CD14-positive monocyte (primary cell): ENCODE measurements at regions not wholly inside any gene's neighbourhood (a gene's known extent, or its start where the extent isn't known, plus 50 kb on each side); places are given as distances from the start of the nearest gene placed in this dataset.

ENCODE experiments used
- DNase-seq, 3 donors: peaks; one replicate each; pipeline ENCODE4 v3.0.0-alpha.2; 2011 to 2022
- H2AFZ ChIP-seq: 2 replicates; pipeline ENCODE4 v1.6.0; 2012; ENCODE audit warnings: mild to moderate bottlenecking, low read depth, low read length, inconsistent platforms; ENCODE audit not compliant: insufficient read depth, poor library complexity, severe bottlenecking
- H3K27ac ChIP-seq, 2 donors: 1 replicate in 1 of 2; 2 replicates in 1 of 2; pipeline ENCODE4 v1.5.1; 2012 to 2013; ENCODE audit warnings: low read length in 2 of 2, control low read depth in 1 of 2, inconsistent platforms in 1 of 2, low read depth in 1 of 2, mild to moderate bottlenecking in 1 of 2
- H3K27me3 ChIP-seq, 2 donors: one replicate each; pipeline versions ENCODE4 v1.6.0 to v1.6.1; 2011 to 2013; ENCODE audit warnings: low read length in 2 of 2; ENCODE audit not compliant: control insufficient read depth in 2 of 2, insufficient read depth in 2 of 2
- H3K36me3 ChIP-seq, 2 donors: replicated peaks in 1 of 2; 1 replicate in 1 of 2; 2 replicates in 1 of 2; pipeline versions ENCODE4 v1.5.1 to v1.6.1; 2012 to 2013; ENCODE audit warnings: low read length in 2 of 2, control low read depth in 1 of 2, inconsistent platforms in 1 of 2, mild to moderate bottlenecking in 1 of 2; ENCODE audit not compliant: insufficient read depth in 2 of 2, control insufficient read depth in 1 of 2
- H3K4me1 ChIP-seq, 2 donors: 1 replicate in 1 of 2; 2 replicates in 1 of 2; pipeline versions ENCODE4 v1.5.1 to v1.6.1; 2012 to 2013; ENCODE audit warnings: low read length in 2 of 2, control low read depth in 1 of 2, inconsistent platforms in 1 of 2, mild to moderate bottlenecking in 1 of 2, moderate library complexity in 1 of 2; ENCODE audit not compliant: insufficient read depth in 2 of 2, control insufficient read depth in 1 of 2
- H3K4me2 ChIP-seq: replicated peaks from 2 replicates; pipeline ENCODE3; 2012; ENCODE audit warnings: low read length, moderate library complexity, mild to moderate bottlenecking; ENCODE audit not compliant: poor library complexity, severe bottlenecking; ENCODE audit errors: extremely low read depth
- H3K4me3 ChIP-seq, 3 experiments: fragments of 200-600 bp in 1 of 3; sonication (generic) in 1 of 3; replicated peaks in 1 of 3; 1 replicate in 2 of 3; 2 replicates in 1 of 3; pipeline ENCODE4 v1.5.1; 2011 to 2013; ENCODE audit warnings: low read length in 3 of 3, mild to moderate bottlenecking in 3 of 3, control low read depth in 2 of 3, low read depth in 2 of 3, inconsistent platforms in 1 of 3, moderate library complexity in 1 of 3
- H3K79me2 ChIP-seq: 2 replicates; pipeline ENCODE4 v1.6.0; 2012; ENCODE audit warnings: mild to moderate bottlenecking, control low read depth, inconsistent platforms, low read length, moderate library complexity; ENCODE audit not compliant: insufficient read depth
- H3K9ac ChIP-seq: 2 replicates; pipeline ENCODE4 v1.6.0; 2017; ENCODE audit warnings: low read length, mild to moderate bottlenecking; ENCODE audit not compliant: insufficient read depth, poor library complexity, severe bottlenecking
- H3K9me3 ChIP-seq, 2 donors: replicated peaks in 1 of 2; 1 replicate in 1 of 2; 2 replicates in 1 of 2; pipeline versions ENCODE4 v1.5.1 to v1.6.1; 2012 to 2013; ENCODE audit warnings: low read length in 2 of 2, control low read depth in 1 of 2; ENCODE audit not compliant: control insufficient read depth in 1 of 2, insufficient read depth in 1 of 2
- H4K20me1 ChIP-seq: 2 replicates; pipeline ENCODE4 v1.6.0; 2012; ENCODE audit warnings: mild to moderate bottlenecking, low read length, control low read depth, moderate library complexity; ENCODE audit not compliant: insufficient read depth
- H3K27ac Mint-ChIP-seq, 7 donors: one replicate each; pipeline ENCODE4 v1.8.0; 2020; ENCODE audit warnings: mild to moderate bottlenecking in 7 of 7, mixed read lengths in 7 of 7, moderate library complexity in 6 of 7, inconsistent platforms in 2 of 7
- H3K27me3 Mint-ChIP-seq, 3 donors: one replicate each; pipeline ENCODE4 v1.8.0; 2021 to 2022; ENCODE audit warnings: low read depth in 3 of 3, mild to moderate bottlenecking in 3 of 3, mixed read lengths in 3 of 3, moderate library complexity in 3 of 3, inconsistent platforms in 1 of 3
- H3K36me3 Mint-ChIP-seq, 2 donors: one replicate each; pipeline ENCODE4 v1.8.0; 2020; ENCODE audit warnings: mixed read lengths in 2 of 2, inconsistent platforms in 1 of 2, mild to moderate bottlenecking in 1 of 2
- H3K4me1 Mint-ChIP-seq: one replicate; pipeline ENCODE4 v1.8.0; 2020; ENCODE audit warnings: mild to moderate bottlenecking, mixed read lengths
- H3K4me3 Mint-ChIP-seq, 2 donors: one replicate each; pipeline ENCODE4 v1.8.0; 2020; ENCODE audit warnings: mild to moderate bottlenecking in 2 of 2, mixed read lengths in 2 of 2, moderate library complexity in 1 of 2
- H3K9me3 Mint-ChIP-seq, 7 donors: one replicate each; pipeline ENCODE4 v1.8.0; 2020 to 2022; ENCODE audit warnings: mixed read lengths in 7 of 7, mild to moderate bottlenecking in 6 of 7, moderate library complexity in 6 of 7, inconsistent platforms in 2 of 7
- WGBS: methylation state at CpG from one replicate; pipeline ENCODE4 v1.1.5; 2013; ENCODE audit warnings: missing lambda C conversion rate; ENCODE audit not compliant: insufficient coverage; 5-methylcytosine and 5-hydroxymethylcytosine counted together
- intact Hi-C, 2 donors: fragments of 100-400 bp; cut with micrococcal nuclease; formaldehyde crosslinking; loops; one replicate each; pipeline versions ENCODE4 v1.15.0 to v1.15.1; 2023
- TF ChIP-seq, protein P1 (sequence below): fragments of 200-600 bp; IDR thresholded peaks from one replicate; pipeline ENCODE4 v1.8.0; 2022; ENCODE audit warnings: antibody characterized with exemption, mild to moderate bottlenecking

DNA sequence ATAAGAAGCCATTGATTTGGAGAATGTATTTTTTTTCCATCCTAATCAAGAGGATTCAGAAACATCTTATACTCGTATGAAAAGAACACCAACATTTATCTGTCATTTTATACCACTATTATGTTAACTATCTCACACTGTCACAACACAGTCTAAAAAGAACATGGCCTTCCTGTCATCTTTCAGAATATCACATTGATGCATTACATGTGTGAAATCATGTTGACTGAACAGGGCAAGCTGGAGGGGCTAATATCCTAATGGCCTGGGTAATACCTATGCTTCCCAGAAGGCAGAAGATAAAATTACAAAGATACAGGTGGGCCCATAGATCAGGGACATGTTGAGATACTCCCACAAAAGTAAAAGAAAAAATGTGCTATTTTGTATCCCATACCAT is 611.7 kb downstream of the STIM2 start:
- Histone ChIP-seq H3K9me3 (no peaks in the 10 kb centered on the region), H3K4me2 (no peak overlapping the region), H2AFZ (no peak overlapping the region), H3K9ac (no peak overlapping the region), H3K79me2 (no peaks in the 10 kb centered on the region), H3K4me3 (no peak overlapping the region), H3K27me3 (no peaks in the 10 kb centered on the region), H3K27ac (no peak overlapping the region), H3K36me3 (no peaks in the 10 kb centered on the region), H3K4me1 (no peaks in the 10 kb centered on the region), H4K20me1 (no peaks in the 10 kb centered on the region)
- H3K4me1 Mint-ChIP-seq, result no peaks in the 10 kb centered on the region
- no peaks in the 10 kb centered on the region for H3K9me3 Mint-ChIP-seq
- no peaks in the 10 kb centered on the region for H3K36me3 Mint-ChIP-seq
- H3K27me3 Mint-ChIP-seq, result no peaks in the 10 kb centered on the region
- intact Hi-C loops, result no loop called here
- DNase-seq, result no peak
- H3K4me3 Mint-ChIP-seq, result no peak overlapping the region
- H3K27ac Mint-ChIP-seq, result no peak overlapping the region
- WGBS, result no CpG with 5 or more reads among the region's 1 CpG
- TF ChIP-seq, protein P1, sequence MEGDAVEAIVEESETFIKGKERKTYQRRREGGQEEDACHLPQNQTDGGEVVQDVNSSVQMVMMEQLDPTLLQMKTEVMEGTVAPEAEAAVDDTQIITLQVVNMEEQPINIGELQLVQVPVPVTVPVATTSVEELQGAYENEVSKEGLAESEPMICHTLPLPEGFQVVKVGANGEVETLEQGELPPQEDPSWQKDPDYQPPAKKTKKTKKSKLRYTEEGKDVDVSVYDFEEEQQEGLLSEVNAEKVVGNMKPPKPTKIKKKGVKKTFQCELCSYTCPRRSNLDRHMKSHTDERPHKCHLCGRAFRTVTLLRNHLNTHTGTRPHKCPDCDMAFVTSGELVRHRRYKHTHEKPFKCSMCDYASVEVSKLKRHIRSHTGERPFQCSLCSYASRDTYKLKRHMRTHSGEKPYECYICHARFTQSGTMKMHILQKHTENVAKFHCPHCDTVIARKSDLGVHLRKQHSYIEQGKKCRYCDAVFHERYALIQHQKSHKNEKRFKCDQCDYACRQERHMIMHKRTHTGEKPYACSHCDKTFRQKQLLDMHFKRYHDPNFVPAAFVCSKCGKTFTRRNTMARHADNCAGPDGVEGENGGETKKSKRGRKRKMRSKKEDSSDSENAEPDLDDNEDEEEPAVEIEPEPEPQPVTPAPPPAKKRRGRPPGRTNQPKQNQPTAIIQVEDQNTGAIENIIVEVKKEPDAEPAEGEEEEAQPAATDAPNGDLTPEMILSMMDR, result no peak

DNA sequence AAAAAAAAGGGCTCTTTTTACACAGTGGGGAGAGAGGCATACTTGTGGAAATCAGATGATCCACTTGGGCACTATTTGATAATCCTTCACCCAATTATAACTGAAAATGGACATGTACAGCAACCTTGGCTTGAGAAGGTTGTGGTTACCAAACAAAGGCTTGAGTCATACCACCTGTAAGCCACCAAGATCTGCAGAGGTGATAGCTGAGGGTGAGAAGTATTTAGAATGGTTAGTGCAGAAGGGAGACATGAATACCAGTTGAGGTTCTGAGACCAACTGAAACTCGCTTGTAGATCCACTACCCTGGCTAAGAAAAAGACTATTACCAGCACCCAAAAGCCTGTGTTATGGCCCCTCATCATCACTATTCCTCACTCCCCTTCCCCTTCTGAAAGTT is 614.0 kb downstream of the STIM2 start:
- Histone ChIP-seq H4K20me1 (no peaks in the 10 kb centered on the region), H3K4me3 (no peak overlapping the region), H3K4me2 (no peak overlapping the region), H3K27me3 (no peaks in the 10 kb centered on the region), H3K9me3 (no peaks in the 10 kb centered on the region), H3K9ac (no peak overlapping the region), H3K36me3 (no peaks in the 10 kb centered on the region), H3K4me1 (no peaks in the 10 kb centered on the region), H2AFZ (no peak overlapping the region), H3K79me2 (no peaks in the 10 kb centered on the region), H3K27ac (no peak overlapping the region)
- TF ChIP-seq, protein P1, result no peak
- Mint-ChIP-seq H3K27ac (no peak overlapping the region), H3K27me3 (no peaks in the 10 kb centered on the region), H3K36me3 (no peaks in the 10 kb centered on the region), H3K4me1 (no peaks in the 10 kb centered on the region), H3K4me3 (no peak overlapping the region), H3K9me3 (no peaks in the 10 kb centered on the region)
- DNase-seq, result no peak
- 100% methylated on average over 1 of the region's 1 CpG for WGBS
- intact Hi-C loops, result no loop called here
